CD4-positive, alpha-beta T cell (primary cell): ENCODE measurements at regions not wholly inside any gene's neighbourhood (a gene's known extent, or its start where the extent isn't known, plus 50 kb on each side); places are given as distances from the start of the nearest gene placed in this dataset.

ENCODE experiments used
- ATAC-seq: fragments of 200-7000 bp; cut with Tn5 transposase; one replicate; pipeline ENCODE4 v1.10.0; 2022; ENCODE audit warnings: mild to moderate bottlenecking; ENCODE audit not compliant: poor library complexity
- CTCF ChIA-PET: fragments of 350-600 bp; sonication (Branson Sonifier 250); formaldehyde crosslinking; loops from one replicate; lab custom pipeline; 2021; ENCODE audit warnings: antibody characterized with exemption, inconsistent platforms; lab: Charles Lee
- POLR2A ChIA-PET: fragments of 350-600 bp; sonication (Branson Sonifier 250); formaldehyde crosslinking; loops from one replicate; lab custom pipeline; 2021; ENCODE audit warnings: antibody characterized with exemption, inconsistent platforms; lab: Charles Lee
- DNase-seq, 14 experiments: peaks; one replicate each; pipeline ENCODE4 v3.0.0-alpha.2; 2013 to 2020; ENCODE audit warnings: mixed read lengths in 2 of 14
- H3K27ac ChIP-seq, 2 donors: one replicate each; pipeline versions ENCODE4 v1.5.1 to v1.7.0; 2013; ENCODE audit warnings: low read length in 2 of 2, low read depth in 1 of 2, mild to moderate bottlenecking in 1 of 2
- H3K27me3 ChIP-seq, 2 experiments: 1 replicate in 1 of 2; 2 replicates in 1 of 2; pipeline versions ENCODE4 v1.6.1 to v1.7.0; 2013; ENCODE audit warnings: low read length in 2 of 2, control low read depth in 1 of 2, mild to moderate bottlenecking in 1 of 2, moderate library complexity in 1 of 2; ENCODE audit not compliant: insufficient read depth in 2 of 2, control insufficient read depth in 1 of 2
- H3K36me3 ChIP-seq: one replicate; pipeline ENCODE4 v1.6.1; 2013; ENCODE audit warnings: low read length, control low read depth; ENCODE audit not compliant: insufficient read depth
- H3K4me1 ChIP-seq: one replicate; pipeline ENCODE4 v1.6.1; 2013; ENCODE audit warnings: low read length, control low read depth; ENCODE audit not compliant: insufficient read depth
- H3K4me3 ChIP-seq: one replicate; pipeline ENCODE4 v1.5.1; 2013; ENCODE audit warnings: mild to moderate bottlenecking, low read length, moderate library complexity
- H3K9me3 ChIP-seq, 2 experiments: 1 replicate in 1 of 2; 2 replicates in 1 of 2; pipeline versions ENCODE4 v1.6.1 to v1.7.0; 2013; ENCODE audit warnings: low read length in 2 of 2, mild to moderate bottlenecking in 2 of 2, control low read depth in 1 of 2, moderate library complexity in 1 of 2; ENCODE audit not compliant: control insufficient read depth in 1 of 2, insufficient read depth in 1 of 2
- H3K27ac Mint-ChIP-seq: one replicate; pipeline ENCODE4 v1.8.0; 2020; ENCODE audit warnings: mixed read lengths
- H3K27me3 Mint-ChIP-seq: one replicate; pipeline ENCODE4 v1.8.0; 2021; ENCODE audit warnings: mixed read lengths
- H3K36me3 Mint-ChIP-seq: one replicate; pipeline ENCODE4 v1.8.0; 2021; ENCODE audit warnings: low read depth, mixed read lengths
- H3K4me1 Mint-ChIP-seq: one replicate; pipeline ENCODE4 v1.8.0; 2021; ENCODE audit warnings: low read depth, mixed read lengths
- H3K4me3 Mint-ChIP-seq: one replicate; pipeline ENCODE4 v1.8.0; 2020; ENCODE audit warnings: mild to moderate bottlenecking, mixed read lengths
- H3K9me3 Mint-ChIP-seq: one replicate; pipeline ENCODE4 v1.8.0; 2020; ENCODE audit warnings: mixed read lengths
- CTCF ChIP-seq: fragments of 200-600 bp; IDR thresholded peaks from one replicate; pipeline ENCODE4 v1.8.0; 2022; ENCODE audit warnings: antibody characterized with exemption, mild to moderate bottlenecking
- intact Hi-C, 2 experiments: fragments of 100-400 bp; cut with DNase I in 1 of 2; cut with micrococcal nuclease in 1 of 2; formaldehyde crosslinking; loops; one replicate each; pipeline versions ENCODE4 v1.15.1 to v1.9.0; 2023 to 2025; cut with DNase I, micrococcal nuclease

- no peak overlapping the region for H3K27ac ChIP-seq
- H3K27me3 ChIP-seq = peaks cover 0 to 6% of the 10 kb centered on the region in 2 experiments
- no peaks in the 10 kb centered on the region for H3K36me3 Mint-ChIP-seq
- ChIA-PET POLR2A (no interaction called here), CTCF (no interaction called here)
- no peak overlapping the region for H3K4me3 ChIP-seq
- ATAC-seq (no peak), DNase-seq (no peak)
- H3K27ac Mint-ChIP-seq = no peak overlapping the region
- H3K4me1 Mint-ChIP-seq = no peaks in the 10 kb centered on the region
- intact Hi-C loops = no loop called here
- H3K9me3 Mint-ChIP-seq = no peaks in the 10 kb centered on the region
- no peaks in the 10 kb centered on the region for H3K4me1 ChIP-seq
- peaks cover 30% of the 10 kb centered on the region for H3K27me3 Mint-ChIP-seq
- H3K36me3 ChIP-seq = no peaks in the 10 kb centered on the region
- no peak overlapping the region for H3K4me3 Mint-ChIP-seq
- peaks cover 0 to 3% of the 10 kb centered on the region in 2 experiments for H3K9me3 ChIP-seq
- TF ChIP-seq CTCF = no peak
These were observed 142.5 kb downstream of the C11orf91 start for GRCh38 chr11:33558097-33558496.

- no peaks in the 10 kb centered on the region for H3K9me3 Mint-ChIP-seq
- no peaks in the 10 kb centered on the region for H3K4me1 Mint-ChIP-seq
- no peak overlapping the region for H3K27ac Mint-ChIP-seq
- Histone ChIP-seq H3K27me3 (peaks cover 0 to 6% of the 10 kb centered on the region in 2 experiments), H3K36me3 (no peaks in the 10 kb centered on the region), H3K4me3 (no peak overlapping the region), H3K9me3 (peaks cover 0 to 3% of the 10 kb centered on the region in 2 experiments), H3K27ac (no peak overlapping the region), H3K4me1 (no peaks in the 10 kb centered on the region)
- no peak overlapping the region for H3K4me3 Mint-ChIP-seq
- peaks cover 30% of the 10 kb centered on the region for H3K27me3 Mint-ChIP-seq
- DNase-seq = no peak
- no peaks in the 10 kb centered on the region for H3K36me3 Mint-ChIP-seq
- ChIA-PET CTCF (no interaction called here), POLR2A (no interaction called here)
- ATAC-seq = no peak
- no peak for TF ChIP-seq CTCF
- intact Hi-C loops = no loop called here
These were observed 143.4 kb downstream of the C11orf91 start for GRCh38 chr11:33557201-33557600.

GRCh38 chr11:33554219-33554618 is 146.4 kb downstream of the C11orf91 start:
- Mint-ChIP-seq H3K4me1 (no peaks in the 10 kb centered on the region), H3K4me3 (no peak overlapping the region), H3K27me3 (peaks cover 43% of the 10 kb centered on the region), H3K9me3 (no peaks in the 10 kb centered on the region), H3K27ac (no peak overlapping the region), H3K36me3 (no peaks in the 10 kb centered on the region)
- intact Hi-C loops = no loop called here
- ATAC-seq = no peak
- ChIA-PET CTCF (no interaction called here), POLR2A (no interaction called here)
- no peak for DNase-seq
- TF ChIP-seq CTCF = no peak
- Histone ChIP-seq H3K4me3 (no peak overlapping the region), H3K9me3 (peaks cover 0 to 3% of the 10 kb centered on the region in 2 experiments), H3K27ac (no peak overlapping the region), H3K27me3 (peaks cover 2 to 6% of the 10 kb centered on the region in 2 experiments), H3K36me3 (no peaks in the 10 kb centered on the region), H3K4me1 (no peaks in the 10 kb centered on the region)
